Peyer's patch (tissue), 4 donors: ENCODE measurements at regions not wholly inside any gene's neighbourhood (a gene's known extent, or its start where the extent isn't known, plus 50 kb on each side); places are given as distances from the start of the nearest gene placed in this dataset.

Experiments used
- DNase-seq, 3 donors: peaks; one replicate each; pipeline ENCODE4 v3.0.0-alpha.2; 2017 to 2019
- H3K27ac ChIP-seq, 4 donors: fragments of 200-600 bp; sonication (generic); one replicate each; pipeline ENCODE4 v1.5.1; 2016 to 2019
- H3K27me3 ChIP-seq, 2 donors: fragments of 200-600 bp; sonication (generic); one replicate each; pipeline ENCODE4 v1.5.1; 2019
- H3K36me3 ChIP-seq, 3 donors: fragments of 200-600 bp; sonication (generic); one replicate each; pipeline ENCODE4 v1.5.1; 2016 to 2019
- H3K4me1 ChIP-seq, 4 donors: fragments of 200-600 bp; sonication (generic); one replicate each; pipeline ENCODE4 v1.5.1; 2016 to 2019
- H3K4me3 ChIP-seq, 4 donors: fragments of 200-600 bp; sonication (generic); 1 replicate in 3 of 4; 2 replicates in 1 of 4; pipeline ENCODE4 v1.5.1; 2016 to 2019; ENCODE audit warnings: mild to moderate bottlenecking in 1 of 4
- H3K9me3 ChIP-seq, 4 donors: fragments of 200-600 bp; sonication (generic); one replicate each; pipeline ENCODE4 v1.5.1; 2016 to 2019; ENCODE audit warnings: mild to moderate bottlenecking in 1 of 4
- CTCF ChIP-seq, 6 experiments: fragments of 450-650 bp in 4 of 6; fragments of 200-600 bp in 2 of 6; sonication (generic) in 1 of 6; IDR thresholded peaks; one replicate each; pipeline ENCODE4 v1.5.1; 2017 to 2019; ENCODE audit warnings: antibody characterized with exemption in 6 of 6, mild to moderate bottlenecking in 3 of 6, moderate library complexity in 1 of 6
- POLR2A ChIP-seq, 2 donors: fragments of 450-650 bp; IDR thresholded peaks; one replicate each; pipeline ENCODE4 v1.5.1; 2017; ENCODE audit warnings: antibody characterized with exemption in 2 of 2, mild to moderate bottlenecking in 2 of 2, moderate library complexity in 2 of 2

GRCh38 chr10:3530783-3531645 is 254.0 kb downstream of the KLF6 start:
- H3K4me1 ChIP-seq: no peaks in the 10 kb centered on the region
- H3K9me3 ChIP-seq: no peaks in the 10 kb centered on the region

GRCh38 chr10:3530346-3530745 is 254.7 kb downstream of the KLF6 start:
- Histone ChIP-seq H3K9me3 (no peaks in the 10 kb centered on the region), H3K27ac (no peak overlapping the region), H3K4me3 (no peak overlapping the region), H3K4me1 (peaks cover 0 to 5% (median 0%) of the 10 kb centered on the region in 4 donors), H3K27me3 (no peaks in the 10 kb centered on the region), H3K36me3 (no peaks in the 10 kb centered on the region)
- no peak for DNase-seq
- no peak for TF ChIP-seq POLR2A (IDR thresholded peaks at IDR 0.05)
- TF ChIP-seq CTCF (IDR thresholded peaks at IDR 0.05): no peak

More at GRCh38 chr10:3530783-3531645, 254.0 kb downstream of the KLF6 start:
- no peak for TF ChIP-seq POLR2A (IDR thresholded peaks at IDR 0.05)
- DNase-seq: no peak
- Histone ChIP-seq H3K36me3 (no peaks in the 10 kb centered on the region), H3K27ac (no peak overlapping the region), H3K4me3 (no peak overlapping the region), H3K27me3 (no peaks in the 10 kb centered on the region)

DNA sequence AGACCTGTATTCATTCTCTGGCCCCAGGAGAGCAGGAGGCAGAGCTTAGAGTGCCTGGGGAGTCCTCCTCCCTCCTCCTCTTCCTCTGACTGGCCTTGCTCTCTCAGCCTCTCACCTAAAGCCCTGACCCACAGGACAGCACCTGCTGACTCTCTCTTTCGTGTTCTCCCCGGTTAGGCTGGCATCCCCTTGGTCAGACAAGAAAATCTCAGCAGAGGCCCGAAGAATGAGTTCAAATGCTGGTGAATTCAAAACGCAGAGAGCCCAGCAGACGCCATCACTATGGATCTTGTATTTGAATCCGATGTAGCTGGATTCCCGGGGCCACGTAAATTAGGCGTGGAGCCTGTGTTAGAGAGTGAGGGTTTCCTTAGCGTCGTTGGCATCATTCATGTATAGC is 255.3 kb downstream of the KLF6 start:
- H3K4me3 ChIP-seq: no peak overlapping the region
- H3K36me3 ChIP-seq: no peaks in the 10 kb centered on the region
- peaks cover 0 to 5% (median 0%) of the 10 kb centered on the region in 4 donors for H3K4me1 ChIP-seq
- TF ChIP-seq CTCF (IDR thresholded peaks at IDR 0.05): no peak
- no peak for TF ChIP-seq POLR2A (IDR thresholded peaks at IDR 0.05)
- H3K9me3 ChIP-seq: no peaks in the 10 kb centered on the region
- H3K27ac ChIP-seq: no peak overlapping the region
- no peak for DNase-seq
- H3K27me3 ChIP-seq: no peaks in the 10 kb centered on the region

DNA sequence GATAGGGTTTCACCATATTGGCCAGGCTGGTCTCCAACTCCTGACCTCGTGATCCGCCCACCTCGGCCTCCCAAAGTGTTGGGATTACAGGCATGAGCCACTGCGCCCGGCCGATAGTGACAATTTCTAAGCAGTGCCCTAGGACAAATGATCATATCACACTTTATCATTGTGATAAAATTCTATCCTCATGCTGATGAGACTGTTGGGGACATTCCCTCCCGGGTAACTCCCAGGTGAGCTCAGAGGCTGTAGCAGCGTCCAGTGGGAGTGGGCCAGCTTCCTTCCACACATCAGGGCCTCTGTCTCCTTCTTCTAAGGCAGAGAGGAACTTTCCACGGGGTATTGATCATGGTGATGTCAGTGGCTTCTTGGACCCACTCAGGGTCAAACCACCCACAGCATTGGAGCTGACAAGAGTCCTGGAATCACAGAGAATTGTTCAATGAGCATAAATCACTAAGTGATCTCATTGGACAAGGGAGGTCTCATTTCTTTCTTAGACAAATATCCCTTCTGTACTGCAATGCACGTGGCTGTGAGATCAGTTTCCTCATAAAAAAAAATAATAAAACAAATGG is 256.1 kb downstream of the KLF6 start:
- no peak for DNase-seq
- Histone ChIP-seq H3K4me3 (no peak overlapping the region), H3K36me3 (no peaks in the 10 kb centered on the region), H3K27ac (no peak overlapping the region), H3K9me3 (no peaks in the 10 kb centered on the region), H3K27me3 (no peaks in the 10 kb centered on the region), H3K4me1 (peaks cover 0 to 5% (median 0%) of the 10 kb centered on the region in 4 donors)
- TF ChIP-seq POLR2A (IDR thresholded peaks at IDR 0.05) (no peak), CTCF (IDR thresholded peaks at IDR 0.05) (no peak)

DNA sequence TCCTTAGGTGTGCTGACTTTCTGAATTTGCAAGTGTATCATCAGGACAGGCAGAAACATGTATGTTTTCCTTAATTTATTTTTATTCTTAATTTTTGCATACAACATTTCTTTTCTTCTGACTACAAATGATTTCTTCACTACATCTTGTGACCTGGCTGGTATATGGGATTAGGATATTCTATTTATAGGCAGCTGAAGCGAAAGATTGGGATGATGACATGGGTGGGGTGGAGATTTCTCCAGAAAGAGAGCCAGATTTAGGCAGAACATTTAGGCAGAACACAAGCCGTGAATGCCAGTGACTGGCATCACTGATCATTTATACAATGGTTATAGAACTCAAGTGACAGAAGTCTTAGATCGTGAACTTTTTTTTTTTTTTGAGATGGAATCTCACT is 256.7 kb downstream of the KLF6 start:
- peak overlapping the region in 1 of 4 donors; percentile 34 for H3K27ac ChIP-seq
- no peak for TF ChIP-seq POLR2A (IDR thresholded peaks at IDR 0.05)
- no peak for TF ChIP-seq CTCF (IDR thresholded peaks at IDR 0.05)
- H3K4me3 ChIP-seq: no peak overlapping the region
- no peaks in the 10 kb centered on the region for H3K9me3 ChIP-seq
- H3K36me3 ChIP-seq: no peaks in the 10 kb centered on the region
- DNase-seq: no peak
- no peaks in the 10 kb centered on the region for H3K27me3 ChIP-seq
- peaks cover 0 to 5% (median 0%) of the 10 kb centered on the region in 4 donors for H3K4me1 ChIP-seq

DNA sequence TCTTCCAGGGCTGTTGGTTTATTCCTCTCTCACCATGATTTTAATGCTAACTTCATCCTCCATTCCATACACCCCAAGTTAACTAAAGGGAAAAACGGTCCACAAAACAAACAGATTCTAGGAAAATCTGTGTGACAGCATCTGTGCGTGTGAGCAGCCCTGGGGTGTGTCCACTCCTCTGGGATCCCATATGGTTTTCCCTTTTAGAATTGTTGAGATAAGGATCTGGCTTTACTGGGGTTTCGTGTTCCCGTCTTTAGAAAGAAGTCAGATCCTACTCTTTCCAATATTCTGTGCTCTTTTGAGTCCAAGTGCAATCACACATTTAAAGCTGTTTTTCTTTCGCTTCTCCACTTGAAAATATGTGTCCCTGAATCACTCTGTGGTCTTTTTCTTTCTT is 257.1 kb downstream of the KLF6 start:
- H3K27ac ChIP-seq: peak overlapping the region in 1 of 4 donors; percentile 34
- TF ChIP-seq POLR2A (IDR thresholded peaks at IDR 0.05): no peak
- no peak for TF ChIP-seq CTCF (IDR thresholded peaks at IDR 0.05)

More for the DNA sequence above, 257.1 kb downstream of the KLF6 start:
- Histone ChIP-seq H3K9me3 (no peaks in the 10 kb centered on the region), H3K4me3 (no peak overlapping the region), H3K4me1 (peaks cover 0 to 5% (median 0%) of the 10 kb centered on the region in 4 donors), H3K27me3 (no peaks in the 10 kb centered on the region), H3K36me3 (no peaks in the 10 kb centered on the region)
- DNase-seq: no peak
